ENCODE measurements at regions not wholly inside any gene's neighbourhood (a gene's known extent, or its start where the extent isn't known, plus 50 kb on each side); places are given as distances from the start of the nearest gene placed in this dataset.

DNA sequence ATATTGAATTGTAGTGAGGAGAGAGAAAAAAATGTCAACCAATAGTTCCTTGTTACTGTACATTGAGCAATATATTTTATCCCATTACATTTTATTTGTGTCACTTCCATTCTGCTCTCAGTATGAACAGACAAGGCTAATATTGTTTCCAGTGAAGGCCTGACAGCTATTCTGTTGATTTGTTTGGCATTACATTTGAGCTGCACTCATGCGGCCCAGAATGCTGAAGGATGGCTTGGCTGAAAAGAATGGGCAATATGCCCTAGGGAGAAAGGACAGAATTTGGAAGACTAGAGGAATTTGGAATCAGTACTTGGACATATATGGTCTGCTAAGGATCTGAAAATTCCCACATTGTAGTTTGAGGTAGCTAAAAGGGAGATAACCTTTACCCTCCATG lies 1294.4 kb downstream of the CDH8 start:
- no peak for TF ChIP-seq CTCF (IDR thresholded peaks at IDR 0.05)
- TF ChIP-seq POLR2A (IDR thresholded peaks at IDR 0.05; ENCODE audit: low read depth): no peak
- no peak for TF ChIP-seq EP300 (IDR thresholded peaks at IDR 0.05)
- no peak for TF ChIP-seq POLR2AphosphoS5 (IDR thresholded peaks at IDR 0.05)
